Right lobe of liver (tissue), 6 donors: ENCODE measurements at regions not wholly inside any gene's neighbourhood (a gene's known extent, or its start where the extent isn't known, plus 50 kb on each side); places are given as distances from the start of the nearest gene placed in this dataset.
A peak's percentile ranks its signal among the peaks of the same experiment; 100 is the strongest.

Experiments
- ATAC-seq, 4 donors: fragments of 200-7000 bp; cut with Tn5 transposase; one replicate each; pipeline ENCODE4 v1.9.1; 2020; ENCODE audit warnings: mild to moderate bottlenecking in 4 of 4, moderate library complexity in 4 of 4
- DNase-seq, 3 donors: peaks; one replicate each; pipeline ENCODE4 v3.0.0-alpha.2; 2020
- H3K27ac ChIP-seq, 3 donors: fragments of 200-600 bp; one replicate each; pipeline ENCODE4 v1.8.0; 2022
- H3K27me3 ChIP-seq, 2 donors: fragments of 200-600 bp; one replicate each; pipeline ENCODE4 v1.8.0; 2022
- H3K36me3 ChIP-seq, 4 donors: fragments of 200-600 bp; sonication (generic) in 1 of 4; one replicate each; pipeline versions ENCODE4 v1.5.1 to v1.8.0; 2017 to 2022; ENCODE audit warnings: control low read depth in 1 of 4
- H3K4me1 ChIP-seq, 4 donors: fragments of 200-600 bp; sonication (generic) in 1 of 4; one replicate each; pipeline versions ENCODE4 v1.5.1 to v1.8.0; 2017 to 2022; ENCODE audit warnings: control low read depth in 1 of 4
- H3K4me3 ChIP-seq, 3 donors: fragments of 200-600 bp; one replicate each; pipeline ENCODE4 v1.8.0; 2022
- H3K9me3 ChIP-seq, 4 donors: fragments of 200-600 bp; sonication (generic) in 1 of 4; one replicate each; pipeline versions ENCODE4 v1.5.1 to v1.8.0; 2017 to 2022; ENCODE audit warnings: control low read depth in 1 of 4
- POLR2A ChIP-seq: fragments of 450-650 bp; IDR thresholded peaks from one replicate; pipeline ENCODE4 v1.6.1; 2017; ENCODE audit warnings: antibody characterized with exemption, mild to moderate bottlenecking
- WGBS: methylation state at CpG from one replicate; pipeline ENCODE4 v1.1.6; 2018; ENCODE audit warnings: low coverage, low lambda C conversion rate; ENCODE audit not compliant: insufficient coverage; ENCODE audit errors: missing lambda C conversion rate; 5-methylcytosine and 5-hydroxymethylcytosine counted together
- intact Hi-C, 2 donors: fragments of 100-400 bp; cut with DNase I; formaldehyde crosslinking; loops; one replicate each; pipeline versions ENCODE4 v1.11.2 to v1.14.1; 2022
- TF ChIP-seq, protein P1 (sequence below), 4 donors: fragments of 200-600 bp in 3 of 4; fragments of 450-650 bp in 1 of 4; IDR thresholded peaks; one replicate each; pipeline versions ENCODE4 v1.5.1 to v1.8.0; 2016 to 2022; ENCODE audit warnings: antibody characterized with exemption in 4 of 4, mild to moderate bottlenecking in 2 of 4
- donor health status: DM: no; HTN: yes; CAD: no.
- donor health status: DM: no; HTN: no; CAD: no.
- donor health status: DM: no; HTN: no; CAD: no.
- donor health status: DM: no; HTN: yes; CAD: no.
- donor health status: DM: no; HTN: yes; CAD: no.

DNA sequence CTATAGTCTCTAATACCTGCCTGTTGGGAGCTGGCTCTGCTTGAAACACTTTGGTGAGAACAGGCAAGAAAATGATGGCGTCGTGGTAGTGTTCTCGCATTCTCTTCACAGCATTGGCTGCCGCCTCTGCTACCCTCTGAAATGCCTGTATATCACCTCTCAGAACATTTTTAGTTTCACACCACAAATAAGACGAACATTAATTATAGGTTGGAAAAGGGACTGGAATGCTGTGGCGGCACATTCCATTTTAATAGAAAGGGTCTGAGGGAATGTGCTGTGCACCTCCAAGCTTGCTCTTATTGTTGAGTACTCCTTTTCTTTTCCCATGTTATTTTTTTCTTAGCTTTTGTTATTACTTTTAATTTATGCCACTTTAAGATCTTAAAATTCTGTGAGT is 134.6 kb upstream of the HMHB1 start:
- no peak for TF ChIP-seq POLR2A
- TF ChIP-seq, protein P1, sequence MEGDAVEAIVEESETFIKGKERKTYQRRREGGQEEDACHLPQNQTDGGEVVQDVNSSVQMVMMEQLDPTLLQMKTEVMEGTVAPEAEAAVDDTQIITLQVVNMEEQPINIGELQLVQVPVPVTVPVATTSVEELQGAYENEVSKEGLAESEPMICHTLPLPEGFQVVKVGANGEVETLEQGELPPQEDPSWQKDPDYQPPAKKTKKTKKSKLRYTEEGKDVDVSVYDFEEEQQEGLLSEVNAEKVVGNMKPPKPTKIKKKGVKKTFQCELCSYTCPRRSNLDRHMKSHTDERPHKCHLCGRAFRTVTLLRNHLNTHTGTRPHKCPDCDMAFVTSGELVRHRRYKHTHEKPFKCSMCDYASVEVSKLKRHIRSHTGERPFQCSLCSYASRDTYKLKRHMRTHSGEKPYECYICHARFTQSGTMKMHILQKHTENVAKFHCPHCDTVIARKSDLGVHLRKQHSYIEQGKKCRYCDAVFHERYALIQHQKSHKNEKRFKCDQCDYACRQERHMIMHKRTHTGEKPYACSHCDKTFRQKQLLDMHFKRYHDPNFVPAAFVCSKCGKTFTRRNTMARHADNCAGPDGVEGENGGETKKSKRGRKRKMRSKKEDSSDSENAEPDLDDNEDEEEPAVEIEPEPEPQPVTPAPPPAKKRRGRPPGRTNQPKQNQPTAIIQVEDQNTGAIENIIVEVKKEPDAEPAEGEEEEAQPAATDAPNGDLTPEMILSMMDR (IDR thresholded peaks at IDR 0.05), result no peak
- H3K27me3 ChIP-seq, result no peaks in the 10 kb centered on the region
- DNase-seq (no peak), ATAC-seq (no peak)
- H3K9me3 ChIP-seq, result no peaks in the 10 kb centered on the region
- WGBS, result 87% methylated on average over 6 of the region's 6 CpGs
- H3K36me3 ChIP-seq, result no peaks in the 10 kb centered on the region
- H3K4me1 ChIP-seq, result peaks cover 0 to 9% (median 2%) of the 10 kb centered on the region in 4 donors
- no peak overlapping the region for H3K27ac ChIP-seq
- intact Hi-C loops, result no loop called here
- no peak overlapping the region for H3K4me3 ChIP-seq

GRCh38 chr5:143676802-143677201 is 135.2 kb upstream of the HMHB1 start:
- TF ChIP-seq POLR2A, result no peak
- TF ChIP-seq, protein P1 (IDR thresholded peaks at IDR 0.05), result no peak
- no peak overlapping the region for H3K27ac ChIP-seq
- ATAC-seq (peak; percentile 67 to 86 (median 76)), DNase-seq (peak in 2 of 3 donors; percentile 29 to 54)
- no peaks in the 10 kb centered on the region for H3K27me3 ChIP-seq
- H3K4me3 ChIP-seq, result no peak overlapping the region
- H3K36me3 ChIP-seq, result no peaks in the 10 kb centered on the region
- WGBS, result 13% methylated on average over 1 of the region's 1 CpG
- peaks cover 0 to 9% (median 2%) of the 10 kb centered on the region in 4 donors for H3K4me1 ChIP-seq
- intact Hi-C loops, result no loop called here
- no peaks in the 10 kb centered on the region for H3K9me3 ChIP-seq

- Histone ChIP-seq H3K9me3 (no peaks in the 10 kb centered on the region), H3K36me3 (no peaks in the 10 kb centered on the region), H3K27ac (no peak overlapping the region), H3K4me3 (no peak overlapping the region), H3K27me3 (no peaks in the 10 kb centered on the region), H3K4me1 (peaks cover 0 to 9% (median 2%) of the 10 kb centered on the region in 4 donors)
- ATAC-seq (no peak), DNase-seq (no peak)
- intact Hi-C loops, result no loop called here
- WGBS, result 100% methylated on average over 2 of the region's 2 CpGs
- TF ChIP-seq POLR2A, result no peak
- TF ChIP-seq, protein P1 (IDR thresholded peaks at IDR 0.05), result no peak
Measured at GRCh38 chr5:143674469-143674786, 137.5 kb upstream of the HMHB1 start.

DNA sequence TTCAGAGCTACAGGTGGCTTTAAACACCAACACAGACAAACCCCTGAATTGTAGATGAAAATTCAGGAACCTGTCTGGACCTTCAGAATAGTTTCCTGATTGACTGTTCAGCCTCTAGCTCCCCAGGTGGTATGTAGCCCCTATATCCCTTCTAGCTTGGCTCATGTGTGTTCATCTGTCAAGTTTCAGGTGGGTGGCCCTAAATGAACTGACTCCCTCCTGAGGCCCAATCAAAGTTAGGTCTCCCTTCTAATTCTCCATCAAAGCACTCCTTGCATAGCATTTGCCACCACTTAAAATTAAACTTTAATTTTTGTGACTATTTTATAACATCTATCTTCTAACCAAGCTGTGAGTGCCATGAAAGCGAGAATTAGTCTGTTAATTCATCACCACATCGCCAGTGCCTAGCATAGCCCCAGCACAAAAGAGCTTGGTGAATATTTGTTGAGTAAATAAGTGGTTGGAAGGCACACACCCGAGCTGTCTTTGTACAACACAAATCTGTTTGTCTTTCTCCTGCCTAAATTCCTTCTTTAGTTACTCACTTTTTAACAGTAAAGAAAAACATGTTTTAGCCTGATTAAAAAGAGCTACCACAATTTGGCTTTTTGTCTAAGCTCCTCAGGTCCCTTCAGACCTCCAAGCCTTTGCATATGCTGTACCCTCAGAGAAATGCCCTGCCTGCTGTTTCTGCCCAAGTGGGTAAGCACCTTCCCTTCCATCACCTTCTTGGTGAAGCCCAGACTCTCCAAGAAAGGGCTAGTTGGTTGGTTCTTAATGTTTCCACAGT is 138.1 kb upstream of the HMHB1 start:
- intact Hi-C loops, result no loop called here
- TF ChIP-seq POLR2A, result no peak
- TF ChIP-seq, protein P1 (IDR thresholded peaks at IDR 0.05), result no peak

More for the DNA sequence above, 138.1 kb upstream of the HMHB1 start:
- DNase-seq, result peak in 1 of 3 donors; percentile 23
- Histone ChIP-seq H3K9me3 (no peaks in the 10 kb centered on the region), H3K4me3 (no peak overlapping the region), H3K36me3 (no peaks in the 10 kb centered on the region), H3K27me3 (no peaks in the 10 kb centered on the region), H3K4me1 (peaks cover 0 to 9% (median 2%) of the 10 kb centered on the region in 4 donors), H3K27ac (no peak overlapping the region)
- peak; percentile 83 to 97 (median 87) for ATAC-seq
- WGBS, result 8% methylated on average over 3 of the region's 3 CpGs
